ENCODE measurements at regions not wholly inside any gene's neighbourhood (a gene's known extent, or its start where the extent isn't known, plus 50 kb on each side); places are given as distances from the start of the nearest gene placed in this dataset.
A peak's percentile ranks its signal among the peaks of the same experiment; 100 is the strongest.
"Not testable (repeated sequence)": the region's sequence is repeated elsewhere in the genome, so short reads cannot be mapped to it uniquely, and the experiment has no call there.

DNA sequence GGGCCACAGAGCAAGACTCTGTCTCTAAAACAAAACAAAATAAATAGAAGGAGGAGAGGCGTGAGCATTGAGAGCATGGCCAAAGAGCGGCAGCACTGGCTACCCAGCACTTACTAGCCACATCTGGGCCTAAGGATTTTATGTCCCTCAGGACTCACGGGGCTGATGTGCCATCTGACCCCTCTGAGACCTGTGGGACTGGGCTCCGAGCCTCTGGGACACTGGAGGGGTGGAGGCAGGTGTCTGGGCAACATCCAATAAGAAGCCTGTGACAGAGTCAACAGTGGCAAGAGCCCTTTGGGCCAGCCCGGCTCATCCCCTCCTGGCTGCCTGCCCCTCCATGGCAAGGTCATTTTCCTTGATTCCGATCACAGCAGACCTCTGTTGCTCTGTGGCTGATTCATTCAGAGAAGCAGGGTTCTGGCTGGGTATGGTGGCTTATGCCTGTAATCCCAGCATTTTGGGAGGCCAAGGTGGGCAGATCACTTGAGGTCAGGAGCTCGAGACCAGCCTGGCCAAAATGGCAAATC lies 60.7 kb downstream of the RRM2 start:
- DNase-seq (ENCODE audit: low read depth): no peak

DNA sequence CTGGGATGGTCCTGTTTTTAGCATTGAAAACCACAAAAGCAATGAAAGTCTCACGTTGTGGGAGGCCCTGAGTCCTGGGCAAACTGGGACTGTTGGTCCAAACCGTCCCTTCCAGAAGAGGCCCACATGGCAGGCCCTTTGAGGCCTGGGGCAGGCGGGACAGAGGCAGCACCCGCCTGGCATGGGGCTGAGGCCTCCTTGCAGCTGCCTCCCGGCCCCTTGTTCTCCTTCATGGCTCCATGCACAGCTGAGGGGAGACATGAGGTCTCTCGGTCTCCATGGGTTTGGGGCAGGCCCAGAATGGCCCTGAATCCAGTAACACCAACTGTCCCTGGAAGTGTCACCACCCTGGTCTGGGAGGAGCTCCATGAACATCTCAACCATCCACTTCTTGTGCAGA lies 61.9 kb downstream of the RRM2 start:
- DNase-seq (ENCODE audit: low read depth): no peak

- no peak for DNase-seq (ENCODE audit: low read depth)
These were observed 62.5 kb downstream of the RRM2 start for GRCh38 chr2:10185046-10185445.

- no peak for DNase-seq (ENCODE audit: low read depth)
These were observed 63.2 kb downstream of the RRM2 start for GRCh38 chr2:10185755-10186154.

- no peak for DNase-seq (ENCODE audit: low read depth)
These were observed 64.5 kb downstream of the RRM2 start for GRCh38 chr2:10186868-10187535.

- no peak for DNase-seq (ENCODE audit: low read depth)
These were observed 65.1 kb downstream of the RRM2 start for GRCh38 chr2:10187661-10188060.

DNA sequence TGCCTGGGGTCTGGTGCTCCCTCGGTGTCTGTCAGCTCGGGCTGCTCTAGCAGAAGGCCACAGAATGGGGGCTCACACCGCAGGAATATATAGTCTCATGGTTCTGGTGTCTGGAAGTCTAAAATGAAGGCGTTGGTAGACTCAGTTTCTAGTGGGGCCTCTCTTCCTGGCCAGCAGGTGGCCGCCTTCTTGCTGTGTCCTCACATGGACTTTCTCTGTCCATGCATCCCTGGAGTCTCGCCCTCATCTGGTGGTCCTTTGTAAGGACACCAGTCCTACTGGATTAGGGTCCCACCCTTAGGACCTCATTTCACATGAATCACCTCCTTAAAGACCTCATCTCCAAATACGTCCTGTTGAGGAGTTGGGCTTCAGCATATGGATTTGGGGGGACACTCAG lies 65.7 kb downstream of the RRM2 start:
- peak; percentile 68 for DNase-seq (ENCODE audit: low read depth)

- no peak for DNase-seq (ENCODE audit: low read depth)
These were observed 66.3 kb downstream of the RRM2 start for GRCh38 chr2:10188729-10189305.

DNA sequence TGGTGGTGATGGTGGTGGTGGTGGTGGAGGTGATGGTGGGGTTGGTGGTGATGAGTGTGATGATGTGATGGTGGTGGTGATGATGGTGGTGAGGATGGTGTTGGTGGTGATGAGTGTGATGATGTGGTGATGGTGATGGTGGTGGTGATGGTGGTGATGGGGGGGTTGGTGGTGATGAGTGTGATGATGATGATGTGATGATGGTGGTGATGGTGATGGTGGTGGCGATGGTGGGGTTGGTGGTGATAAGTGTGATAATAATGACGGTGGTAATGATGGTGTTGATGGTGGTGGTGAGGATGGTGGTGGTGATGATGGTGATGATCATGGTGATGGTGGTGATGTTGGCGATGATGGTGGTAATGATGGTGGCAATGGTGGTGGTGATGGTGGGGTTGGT lies 67.7 kb downstream of the RRM2 start:
- no peak for DNase-seq (ENCODE audit: low read depth)

DNA sequence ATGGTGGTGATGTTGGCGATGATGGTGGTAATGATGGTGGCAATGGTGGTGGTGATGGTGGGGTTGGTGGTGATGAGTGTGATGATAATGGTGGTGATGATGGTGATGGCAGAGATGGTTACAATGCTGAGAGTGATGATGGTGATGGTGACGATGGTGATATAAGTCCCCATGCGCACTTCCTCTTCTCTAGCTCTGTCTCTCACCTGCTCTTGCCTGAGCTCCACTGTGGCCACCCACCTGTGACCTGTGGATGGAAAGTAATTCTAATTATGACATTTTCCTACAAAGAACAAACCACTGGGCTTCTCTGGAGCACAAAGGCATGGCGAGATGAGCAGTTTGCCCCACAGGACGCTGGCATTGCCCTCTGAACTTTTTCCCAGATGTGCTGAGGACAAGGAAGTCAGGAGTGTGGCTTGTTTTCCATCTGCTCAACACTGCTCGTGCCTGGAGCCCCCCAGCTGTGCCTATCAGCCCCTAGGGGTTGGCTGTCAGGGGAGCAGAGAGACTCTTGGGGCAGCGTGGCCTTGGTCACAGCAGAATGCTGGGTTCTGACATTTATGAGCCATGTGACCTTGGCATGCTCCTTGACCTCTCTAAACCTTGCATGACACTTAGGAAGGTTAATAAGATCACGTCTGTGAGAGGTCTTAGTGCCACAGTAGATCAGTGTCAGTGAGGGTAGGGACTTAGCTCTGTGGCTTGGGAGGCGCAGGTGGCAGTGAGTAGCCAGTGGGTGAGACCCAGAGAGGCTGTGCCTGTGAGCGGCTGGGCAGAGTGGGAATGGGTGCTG lies 68.4 kb downstream of the RRM2 start:
- DNase-seq (ENCODE audit: low read depth): no peak

- DNase-seq (ENCODE audit: low read depth): no peak
These were observed 69.0 kb downstream of the RRM2 start for GRCh38 chr2:10191554-10191953.

DNA sequence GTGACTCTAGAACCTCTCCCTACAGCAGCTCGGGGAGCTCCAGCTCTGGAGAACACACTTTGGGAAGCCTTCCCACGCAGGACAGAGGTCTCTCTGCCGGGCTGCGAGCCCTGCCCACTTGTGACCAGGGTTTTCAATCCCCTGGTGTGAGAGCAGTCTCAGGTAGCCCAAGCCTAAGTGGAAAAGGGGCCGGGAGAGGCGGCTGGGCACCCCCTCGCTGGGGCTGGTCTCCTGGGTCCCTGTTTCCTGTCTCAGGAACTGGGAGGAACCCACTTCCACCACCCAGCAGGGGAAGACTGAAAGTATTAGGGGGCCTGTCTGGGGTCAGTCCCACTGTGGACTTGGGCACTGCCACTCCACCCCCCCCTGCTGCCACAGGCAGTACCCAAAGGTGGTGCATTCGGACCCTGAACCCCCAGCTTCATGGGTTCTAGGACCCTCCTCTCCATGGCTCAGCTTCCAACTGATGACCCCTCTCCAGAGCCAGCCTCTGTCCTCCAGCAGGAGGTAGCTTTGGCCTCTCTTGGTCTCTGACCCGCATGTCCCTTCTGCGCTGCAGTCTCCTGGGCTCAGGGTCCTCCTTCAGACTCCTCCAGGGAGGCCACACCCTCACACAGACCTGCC lies 70.0 kb downstream of the RRM2 start:
- no peak for DNase-seq (ENCODE audit: low read depth)

DNA sequence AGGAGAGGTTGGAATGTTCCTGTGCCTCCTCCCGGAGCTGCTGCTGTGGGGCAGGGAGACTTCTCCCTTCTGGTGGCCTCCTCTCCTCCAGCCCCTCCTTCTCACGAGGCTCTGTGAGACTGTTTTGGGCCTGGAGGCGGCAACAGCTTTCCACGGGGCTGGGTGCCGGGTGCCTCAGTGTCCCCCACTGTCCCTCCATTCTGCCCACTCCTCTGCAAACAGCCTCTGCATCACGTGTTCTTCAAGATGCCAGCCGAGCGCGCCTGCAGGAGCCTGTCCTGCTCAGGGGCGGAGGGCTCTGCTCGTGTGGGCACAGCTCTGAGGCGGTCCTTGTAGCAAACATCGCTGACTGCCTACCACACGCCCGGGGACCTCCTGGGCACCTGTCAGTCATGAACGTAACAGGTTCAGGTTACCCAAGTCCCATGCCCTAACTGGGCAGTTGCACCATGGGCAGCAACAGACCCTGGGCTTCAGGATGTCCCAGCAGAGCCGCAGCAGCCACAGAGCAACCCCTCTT lies 70.8 kb downstream of the RRM2 start:
- no peak for DNase-seq (ENCODE audit: low read depth)

GRCh38 chr2:10193851-10194820 lies 71.6 kb downstream of the RRM2 start:
- peak; percentile 39 for DNase-seq (ENCODE audit: low read depth)

DNA sequence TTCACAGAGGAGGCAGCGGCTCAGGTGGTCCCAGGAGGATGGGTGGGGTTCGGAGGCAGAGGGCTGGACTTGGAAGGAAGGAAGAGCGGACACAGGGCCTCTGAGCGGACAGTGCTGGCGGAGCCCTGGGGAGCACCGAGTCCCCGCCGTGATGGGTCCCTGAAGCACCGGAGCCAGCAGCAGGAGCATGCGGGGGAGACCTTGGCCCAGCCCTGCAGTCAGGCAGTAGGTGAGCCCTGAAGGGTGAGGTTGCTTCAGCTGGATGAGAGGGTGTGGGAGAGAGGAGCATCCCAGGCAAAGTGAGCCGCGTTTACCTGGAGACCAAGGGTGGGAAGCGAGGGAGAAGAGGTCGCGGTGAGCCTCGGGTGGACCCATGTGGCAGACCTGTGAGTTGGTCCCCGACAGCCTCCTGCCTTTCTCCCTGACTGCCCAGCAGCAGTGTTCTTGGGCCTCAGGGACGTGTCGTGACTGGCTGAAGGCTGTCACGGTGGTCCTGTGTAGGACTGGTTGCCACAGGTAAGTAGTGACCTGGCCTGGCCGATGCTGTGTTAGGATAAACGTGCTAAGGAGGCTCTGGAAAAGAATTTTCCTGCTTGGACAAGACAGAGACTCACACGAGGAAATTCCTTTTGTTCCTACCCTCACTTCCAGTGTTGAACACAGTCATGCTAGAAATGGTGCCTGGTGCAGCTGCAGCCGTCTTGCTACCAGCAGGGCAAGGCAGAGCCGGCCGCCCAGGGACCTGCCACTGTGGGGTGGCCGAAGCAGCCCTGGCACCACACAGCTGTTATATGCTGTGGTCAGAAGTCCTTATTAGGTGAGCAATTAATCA lies 73.0 kb downstream of the RRM2 start:
- DNase-seq (ENCODE audit: low read depth): no peak

- no peak for DNase-seq (ENCODE audit: low read depth)
These were observed 73.8 kb downstream of the RRM2 start for GRCh38 chr2:10196110-10196892.

GRCh38 chr2:10196948-10197696 lies 74.6 kb downstream of the RRM2 start:
- no peak for DNase-seq (ENCODE audit: low read depth)

DNA sequence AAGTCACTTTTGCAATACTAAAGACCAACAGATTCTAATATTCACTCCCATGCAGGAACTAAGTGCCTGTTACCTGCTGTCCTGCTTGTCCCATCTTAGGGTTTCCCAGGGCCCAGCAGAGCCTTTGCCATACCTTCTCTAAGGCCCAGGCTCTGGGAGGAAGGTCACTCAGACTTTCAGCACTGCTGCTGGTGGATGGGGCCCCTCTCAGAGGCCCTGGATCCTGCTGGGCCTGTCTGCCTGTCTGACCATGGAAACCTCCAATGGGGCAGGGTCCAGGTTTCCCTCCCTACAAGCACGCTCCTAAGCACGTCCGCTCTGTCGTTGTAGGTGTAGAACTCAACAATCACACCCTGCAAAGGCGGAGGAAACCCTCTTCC lies 75.1 kb downstream of the RRM2 start:
- no peak for DNase-seq (ENCODE audit: low read depth)

DNA sequence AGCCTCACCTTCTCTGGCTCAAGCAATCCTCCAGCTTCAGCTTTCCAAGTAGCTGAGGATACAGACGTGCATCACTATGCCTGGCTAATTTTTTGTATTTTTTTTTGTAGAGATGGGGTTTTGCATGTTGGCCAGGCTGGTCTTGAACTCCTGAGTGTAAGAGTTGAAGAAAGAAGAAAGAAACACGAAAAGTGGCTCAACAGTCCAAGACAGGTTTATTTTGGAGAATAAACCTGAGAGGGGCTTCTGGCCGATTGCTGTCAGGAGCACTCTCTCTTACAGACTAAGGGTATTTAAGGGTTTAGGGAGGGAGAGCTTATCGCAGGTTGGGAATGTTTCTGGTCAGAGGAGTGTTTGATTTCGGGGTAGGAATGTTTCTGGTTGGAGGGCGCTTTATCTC lies 75.9 kb downstream of the RRM2 start:
- DNase-seq (ENCODE audit: low read depth): not testable (repeated sequence)
